ENCODE measurements at regions not wholly inside any gene's neighbourhood (a gene's known extent, or its start where the extent isn't known, plus 50 kb on each side); places are given as distances from the start of the nearest gene placed in this dataset.
"Not testable (repeated sequence)": the region's sequence is repeated elsewhere in the genome, so short reads cannot be mapped to it uniquely, and the experiment has no call there.

DNA sequence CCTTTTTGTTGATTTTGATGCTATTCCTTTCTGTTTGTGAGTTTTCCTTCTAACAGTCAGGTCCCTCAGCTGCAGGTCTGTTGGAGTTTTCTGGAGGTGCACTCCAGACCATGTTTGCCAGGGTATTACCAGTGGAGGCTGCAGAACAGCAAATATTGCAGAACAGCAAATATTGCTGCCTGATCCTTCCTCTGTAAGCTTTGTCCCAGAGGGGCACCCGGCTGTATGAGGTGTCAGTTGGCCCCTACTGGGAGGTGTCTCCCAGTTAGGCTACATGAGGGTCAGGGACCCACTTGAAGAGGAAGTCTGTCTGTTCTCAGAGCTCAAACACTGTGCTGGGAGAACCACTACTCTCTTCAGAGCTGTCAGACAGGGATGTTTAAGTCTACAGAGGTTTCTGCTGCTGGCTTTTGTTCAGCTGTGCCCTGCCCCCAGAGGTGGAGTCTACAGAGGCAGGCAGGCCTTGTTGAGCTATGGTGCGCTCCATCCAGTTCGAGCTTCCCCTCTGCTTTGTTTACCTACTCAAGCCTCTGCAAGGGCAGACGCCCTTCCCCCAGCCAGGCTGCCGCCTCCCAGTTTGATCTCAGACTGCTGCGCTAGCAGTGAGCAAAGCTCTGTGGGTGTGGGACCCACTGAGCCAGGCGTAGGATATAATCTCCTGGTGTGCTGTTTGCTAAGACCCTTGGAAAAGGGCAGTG lies 70.3 kb upstream of the CECR2 start:
- TF ChIP-seq, protein P1, sequence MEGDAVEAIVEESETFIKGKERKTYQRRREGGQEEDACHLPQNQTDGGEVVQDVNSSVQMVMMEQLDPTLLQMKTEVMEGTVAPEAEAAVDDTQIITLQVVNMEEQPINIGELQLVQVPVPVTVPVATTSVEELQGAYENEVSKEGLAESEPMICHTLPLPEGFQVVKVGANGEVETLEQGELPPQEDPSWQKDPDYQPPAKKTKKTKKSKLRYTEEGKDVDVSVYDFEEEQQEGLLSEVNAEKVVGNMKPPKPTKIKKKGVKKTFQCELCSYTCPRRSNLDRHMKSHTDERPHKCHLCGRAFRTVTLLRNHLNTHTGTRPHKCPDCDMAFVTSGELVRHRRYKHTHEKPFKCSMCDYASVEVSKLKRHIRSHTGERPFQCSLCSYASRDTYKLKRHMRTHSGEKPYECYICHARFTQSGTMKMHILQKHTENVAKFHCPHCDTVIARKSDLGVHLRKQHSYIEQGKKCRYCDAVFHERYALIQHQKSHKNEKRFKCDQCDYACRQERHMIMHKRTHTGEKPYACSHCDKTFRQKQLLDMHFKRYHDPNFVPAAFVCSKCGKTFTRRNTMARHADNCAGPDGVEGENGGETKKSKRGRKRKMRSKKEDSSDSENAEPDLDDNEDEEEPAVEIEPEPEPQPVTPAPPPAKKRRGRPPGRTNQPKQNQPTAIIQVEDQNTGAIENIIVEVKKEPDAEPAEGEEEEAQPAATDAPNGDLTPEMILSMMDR (IDR thresholded peaks at IDR 0.05 in 2 of 3, conservative IDR thresholded peaks at IDR 0.05 in 1 of 3; ENCODE audit: control insufficient read depth in 2 of 3, extremely low read depth in 1 of 3, insufficient read depth in 1 of 3, low read depth in 3 of 3, low read length in 3 of 3): not testable (repeated sequence)
- not testable (repeated sequence) for TF ChIP-seq ZNF274 (IDR thresholded peaks at IDR 0.05; ENCODE audit: insufficient read depth, insufficient read length); RCOR1 (conservative IDR thresholded peaks at IDR 0.05; ENCODE audit: low read depth, low read length); MYC (IDR thresholded peaks at IDR 0.05; ENCODE audit: insufficient read depth, insufficient read length, insufficient replicate concordance, low read length, severe bottlenecking); PML (IDR thresholded peaks at IDR 0.05; ENCODE audit: low read length); TAF1 (IDR thresholded peaks at IDR 0.05; ENCODE audit: borderline replicate concordance, low read depth, low read length); FOS (IDR thresholded peaks at IDR 0.05; ENCODE audit: borderline replicate concordance, extremely low read depth, insufficient read length); BMI1 (IDR thresholded peaks at IDR 0.05; ENCODE audit: borderline replicate concordance); NBN (IDR thresholded peaks at IDR 0.05)
- TF ChIP-seq, protein P2, sequence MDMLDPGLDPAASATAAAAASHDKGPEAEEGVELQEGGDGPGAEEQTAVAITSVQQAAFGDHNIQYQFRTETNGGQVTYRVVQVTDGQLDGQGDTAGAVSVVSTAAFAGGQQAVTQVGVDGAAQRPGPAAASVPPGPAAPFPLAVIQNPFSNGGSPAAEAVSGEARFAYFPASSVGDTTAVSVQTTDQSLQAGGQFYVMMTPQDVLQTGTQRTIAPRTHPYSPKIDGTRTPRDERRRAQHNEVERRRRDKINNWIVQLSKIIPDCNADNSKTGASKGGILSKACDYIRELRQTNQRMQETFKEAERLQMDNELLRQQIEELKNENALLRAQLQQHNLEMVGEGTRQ (IDR thresholded peaks at IDR 0.05; ENCODE audit: borderline replicate concordance, low read depth, low read length): not testable (repeated sequence)

Data from GM12878 (cell line).